ENCODE measurements at regions not wholly inside any gene's neighbourhood (a gene's known extent, or its start where the extent isn't known, plus 50 kb on each side); places are given as distances from the start of the nearest gene placed in this dataset.

GRCh38 chr5:6194261-6194875 is 184.0 kb downstream of the MED10 start:
- DNase-seq = no peak

GRCh38 chr5:6193310-6193709 is 185.0 kb downstream of the MED10 start:
- DNase-seq = no peak

- DNase-seq = no peak
These were observed 187.5 kb downstream of the MED10 start for GRCh38 chr5:6190838-6191237.

- no peak for DNase-seq
These were observed 189.4 kb downstream of the MED10 start for GRCh38 chr5:6188976-6189375.

- no peak for DNase-seq
These were observed 190.0 kb downstream of the MED10 start for GRCh38 chr5:6188344-6188743.

- DNase-seq = no peak
These were observed 190.8 kb downstream of the MED10 start for GRCh38 chr5:6187501-6187900.

- DNase-seq = no peak
These were observed 192.8 kb downstream of the MED10 start for GRCh38 chr5:6185574-6185973.

GRCh38 chr5:6184481-6184880 is 193.9 kb downstream of the MED10 start:
- DNase-seq = no peak

GRCh38 chr5:6183391-6184390 is 194.7 kb downstream of the MED10 start:
- no peak for DNase-seq

GRCh38 chr5:6182271-6182815 is 196.0 kb downstream of the MED10 start:
- DNase-seq = no peak

- no peak for DNase-seq
These were observed 196.5 kb downstream of the MED10 start for GRCh38 chr5:6181871-6182270.

GRCh38 chr5:6181147-6181729 is 197.1 kb downstream of the MED10 start:
- no peak for DNase-seq

GRCh38 chr5:6180231-6180872 is 198.0 kb downstream of the MED10 start:
- no peak for DNase-seq

GRCh38 chr5:6178846-6179532 is 199.4 kb downstream of the MED10 start:
- DNase-seq = no peak

GRCh38 chr5:6177926-6178325 is 200.4 kb downstream of the MED10 start:
- no peak for DNase-seq

- DNase-seq = no peak
These were observed 202.1 kb downstream of the MED10 start for GRCh38 chr5:6176102-6176693.

- no peak for DNase-seq
These were observed 203.0 kb downstream of the MED10 start for GRCh38 chr5:6175172-6175854.

GRCh38 chr5:6169660-6170059 is 208.7 kb downstream of the MED10 start:
- no peak for DNase-seq

- no peak for DNase-seq
These were observed 211.5 kb downstream of the MED10 start for GRCh38 chr5:6166698-6167394.

- no peak for DNase-seq
These were observed 214.4 kb downstream of the MED10 start for GRCh38 chr5:6163913-6164312.

- peak; percentile 9 for DNase-seq
These were observed 216.2 kb downstream of the MED10 start for GRCh38 chr5:6162175-6162574.

Measured in fibroblast of skin of right biceps (primary cell).